ENCODE measurements at regions not wholly inside any gene's neighbourhood (a gene's known extent, or its start where the extent isn't known, plus 50 kb on each side); places are given as distances from the start of the nearest gene placed in this dataset.

GRCh38 chr4:81531410-81531809 is 59.7 kb upstream of the RASGEF1B start:
- no peak for ATAC-seq
- in situ Hi-C loops (cut with HindIII; ENCODE audit: low pct_unique_long_range_greater_than_20kb, low sequenced_read_pairs), result no loop called here

GRCh38 chr4:81528979-81529378 is 57.3 kb upstream of the RASGEF1B start:
- no peak overlapping the region for H3K4me3 ChIP-seq (ENCODE audit: low read depth in 2 of 2, low read length in 2 of 2)
- ATAC-seq (no peak), DNase-seq (ENCODE audit: low read depth, low spot score) (no peak)
- no TSS peak for BruUV-seq (replicated peaks)
- H3K27ac ChIP-seq (ENCODE audit: low read length), result no peak overlapping the region
- H3K27me3 ChIP-seq (ENCODE audit: control insufficient read depth, insufficient read depth, low read length), result no peaks in the 10 kb centered on the region
- intact Hi-C loops (cut with micrococcal nuclease; ENCODE audit: unreplicated experiment), result no loop called here
- H3K9me3 ChIP-seq (ENCODE audit: control insufficient read depth, insufficient read depth, low read depth, low read length), result no peaks in the 10 kb centered on the region
- CTCF ChIA-PET, result no interaction called here
- POLR2A ChIA-PET, result no interaction called here
- no peaks in the 10 kb centered on the region for H3K4me1 ChIP-seq (ENCODE audit: control insufficient read depth, insufficient read depth, low read length)
- no peaks in the 10 kb centered on the region for H3K36me3 ChIP-seq (ENCODE audit: control insufficient read depth, insufficient read depth, low read length)
- in situ Hi-C loops (cut with HindIII; ENCODE audit: low pct_unique_long_range_greater_than_20kb, low sequenced_read_pairs), result no loop called here
- no peak for TF ChIP-seq SIN3A (IDR thresholded peaks at IDR 0.05; ENCODE audit: borderline replicate concordance, insufficient read depth, low read depth, low read length)
- TF ChIP-seq CTCF (IDR thresholded peaks at IDR 0.05), result no peak
- no peak for TF ChIP-seq POLR2AphosphoS5 (IDR thresholded peaks at IDR 0.05; ENCODE audit: low read depth, low read length)
- TF ChIP-seq TCF7L2 (IDR thresholded peaks at IDR 0.05; ENCODE audit: low read depth, low read length), result no peak
- no peak for TF ChIP-seq REST (IDR thresholded peaks at IDR 0.05; ENCODE audit: insufficient read depth in 1 of 2, low read depth in 2 of 2, low read length in 1 of 2)

More at GRCh38 chr4:81531410-81531809, 59.7 kb upstream of the RASGEF1B start:
- no peak for TF ChIP-seq CTCF (IDR thresholded peaks at IDR 0.05)
- TF ChIP-seq POLR2AphosphoS5 (IDR thresholded peaks at IDR 0.05; ENCODE audit: low read depth, low read length), result no peak
- TF ChIP-seq REST (IDR thresholded peaks at IDR 0.05; ENCODE audit: insufficient read depth in 1 of 2, low read depth in 2 of 2, low read length in 1 of 2), result no peak
- no peaks in the 10 kb centered on the region for H3K9me3 ChIP-seq (ENCODE audit: control insufficient read depth, insufficient read depth, low read depth, low read length)
- no TSS peak for BruUV-seq (replicated peaks)
- H3K4me3 ChIP-seq (ENCODE audit: low read depth in 2 of 2, low read length in 2 of 2), result no peak overlapping the region
- intact Hi-C loops (cut with micrococcal nuclease; ENCODE audit: unreplicated experiment), result no loop called here
- no peaks in the 10 kb centered on the region for H3K27me3 ChIP-seq (ENCODE audit: control insufficient read depth, insufficient read depth, low read length)
- no peak for DNase-seq (ENCODE audit: low read depth, low spot score)
- no peaks in the 10 kb centered on the region for H3K4me1 ChIP-seq (ENCODE audit: control insufficient read depth, insufficient read depth, low read length)
- no peaks in the 10 kb centered on the region for H3K36me3 ChIP-seq (ENCODE audit: control insufficient read depth, insufficient read depth, low read length)
- ChIA-PET CTCF (no interaction called here), POLR2A (no interaction called here)
- no peak overlapping the region for H3K27ac ChIP-seq (ENCODE audit: low read length)

Data from Panc1 (cell line).